ENCODE measurements at regions not wholly inside any gene's neighbourhood (a gene's known extent, or its start where the extent isn't known, plus 50 kb on each side); places are given as distances from the start of the nearest gene placed in this dataset.

DNA sequence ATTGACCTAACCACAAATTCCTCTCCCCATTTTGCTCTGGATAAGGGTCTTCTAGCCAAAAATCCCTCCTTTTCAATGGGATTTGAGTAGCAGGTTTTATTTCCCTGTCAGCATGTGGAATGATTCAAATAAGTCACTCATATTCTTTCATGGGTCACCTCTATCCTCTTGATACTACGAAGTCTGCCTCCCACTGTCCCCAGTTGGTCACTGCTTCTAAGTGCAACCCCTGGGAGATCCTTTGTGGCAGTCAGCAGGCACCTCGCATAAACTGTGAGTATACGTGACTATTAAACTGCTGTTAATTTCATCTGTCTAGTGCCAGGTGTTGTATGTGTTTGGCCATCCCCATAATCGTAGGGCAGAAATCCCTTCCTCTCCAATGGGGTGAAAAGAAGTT is 1667.9 kb upstream of the PCDH7 start:
- TF ChIP-seq CTCF (IDR thresholded peaks at IDR 0.05) = no peak
- TF ChIP-seq EP300 (IDR thresholded peaks at IDR 0.05) = no peak

All from esophagus muscularis mucosa (tissue), 3 donors.